Fibroblast of lung (primary cell): ENCODE measurements at regions not wholly inside any gene's neighbourhood (a gene's known extent, or its start where the extent isn't known, plus 50 kb on each side); places are given as distances from the start of the nearest gene placed in this dataset.
"Not testable (repeated sequence)": the region's sequence is repeated elsewhere in the genome, so short reads cannot be mapped to it uniquely, and the experiment has no call there.

Source experiments
- EZH2 ChIP-seq: IDR thresholded peaks from 2 replicates; pipeline ENCODE4 v1.5.1; 2012; ENCODE audit warnings: low read length, control low read depth, mild to moderate bottlenecking; ENCODE audit errors: missing control alignments
- TF ChIP-seq, protein P1 (sequence below), 2 donors: IDR thresholded peaks in 1 of 2; conservative IDR thresholded peaks in 1 of 2; 1 replicate in 1 of 2; 2 replicates in 1 of 2; pipeline ENCODE4 v1.5.1; 2011 to 2012; ENCODE audit warnings: low read length in 2 of 2, control low read depth in 1 of 2, inconsistent platforms in 1 of 2, low read depth in 1 of 2, mild to moderate bottlenecking in 1 of 2

DNA sequence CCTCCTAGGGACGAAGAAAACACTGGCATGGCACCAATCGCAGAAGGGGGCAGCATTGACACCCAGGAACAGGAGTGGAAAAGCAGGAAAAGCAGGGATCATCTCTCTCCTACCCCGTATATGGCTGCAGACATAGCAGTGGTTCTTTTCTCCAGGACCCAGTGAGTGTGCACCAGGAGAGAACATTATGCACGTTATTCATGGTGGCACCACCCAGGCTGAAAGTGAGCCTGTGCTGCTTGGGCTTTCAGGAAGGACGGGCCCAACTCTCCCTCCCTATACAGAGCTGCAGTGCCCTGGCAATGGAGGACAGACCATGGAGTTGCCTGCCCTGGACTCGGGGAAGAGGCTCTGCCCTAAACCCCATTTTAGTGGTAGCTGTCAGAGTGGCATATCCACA is 69.0 kb upstream of the FCGR1A start:
- TF ChIP-seq, protein P1, sequence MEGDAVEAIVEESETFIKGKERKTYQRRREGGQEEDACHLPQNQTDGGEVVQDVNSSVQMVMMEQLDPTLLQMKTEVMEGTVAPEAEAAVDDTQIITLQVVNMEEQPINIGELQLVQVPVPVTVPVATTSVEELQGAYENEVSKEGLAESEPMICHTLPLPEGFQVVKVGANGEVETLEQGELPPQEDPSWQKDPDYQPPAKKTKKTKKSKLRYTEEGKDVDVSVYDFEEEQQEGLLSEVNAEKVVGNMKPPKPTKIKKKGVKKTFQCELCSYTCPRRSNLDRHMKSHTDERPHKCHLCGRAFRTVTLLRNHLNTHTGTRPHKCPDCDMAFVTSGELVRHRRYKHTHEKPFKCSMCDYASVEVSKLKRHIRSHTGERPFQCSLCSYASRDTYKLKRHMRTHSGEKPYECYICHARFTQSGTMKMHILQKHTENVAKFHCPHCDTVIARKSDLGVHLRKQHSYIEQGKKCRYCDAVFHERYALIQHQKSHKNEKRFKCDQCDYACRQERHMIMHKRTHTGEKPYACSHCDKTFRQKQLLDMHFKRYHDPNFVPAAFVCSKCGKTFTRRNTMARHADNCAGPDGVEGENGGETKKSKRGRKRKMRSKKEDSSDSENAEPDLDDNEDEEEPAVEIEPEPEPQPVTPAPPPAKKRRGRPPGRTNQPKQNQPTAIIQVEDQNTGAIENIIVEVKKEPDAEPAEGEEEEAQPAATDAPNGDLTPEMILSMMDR (conservative IDR thresholded peaks at IDR 0.05 in 1 of 2, IDR thresholded peaks at IDR 0.05 in 1 of 2; ENCODE audit: low read depth in 1 of 2, low read length in 2 of 2) = not testable (repeated sequence)
- not testable (repeated sequence) for TF ChIP-seq EZH2
